Ishikawa (cell line): ENCODE measurements at regions not wholly inside any gene's neighbourhood (a gene's known extent, or its start where the extent isn't known, plus 50 kb on each side); places are given as distances from the start of the nearest gene placed in this dataset.

Source experiments
- CEBPB ChIP-seq: IDR thresholded peaks from 2 replicates; pipeline ENCODE4 v1.6.1; 2012
- CREB1 ChIP-seq: IDR thresholded peaks from 2 replicates; pipeline ENCODE4 v1.6.1; 2012; ENCODE audit warnings: low read depth
- EGR1 ChIP-seq: IDR thresholded peaks from 2 replicates; pipeline ENCODE4 v1.6.1; 2012
- EP300 ChIP-seq: IDR thresholded peaks from 2 replicates; pipeline ENCODE4 v1.6.1; 2012; ENCODE audit warnings: borderline replicate concordance
- FOXM1 ChIP-seq: IDR thresholded peaks from 2 replicates; pipeline ENCODE4 v1.6.1; 2012; ENCODE audit warnings: low read depth, borderline replicate concordance
- NFIC ChIP-seq: IDR thresholded peaks from 2 replicates; pipeline ENCODE4 v1.6.1; 2012
- RAD21 ChIP-seq: IDR thresholded peaks from 2 replicates; pipeline ENCODE4 v1.6.1; 2012; ENCODE audit warnings: low read depth
- REST ChIP-seq: IDR thresholded peaks from 2 replicates; pipeline ENCODE4 v1.6.1; 2012; ENCODE audit warnings: low read depth, mild to moderate bottlenecking
- TAF1 ChIP-seq: IDR thresholded peaks from 2 replicates; pipeline ENCODE4 v1.6.1; 2012; ENCODE audit warnings: low read depth, mild to moderate bottlenecking
- TEAD4 ChIP-seq: IDR thresholded peaks from 2 replicates; pipeline ENCODE4 v1.6.1; 2012
- USF1 ChIP-seq: IDR thresholded peaks from 2 replicates; pipeline ENCODE4 v1.6.1; 2012
- YY1 ChIP-seq: IDR thresholded peaks from 2 replicates; pipeline ENCODE4 v1.6.1; 2012; ENCODE audit warnings: low read depth
- TF ChIP-seq, protein P1 (sequence below): IDR thresholded peaks from 2 replicates; pipeline ENCODE4 v1.6.1; 2012

GRCh38 chr5:112555197-112555596, 136.1 kb upstream of the EPB41L4A start:
- TF ChIP-seq FOXM1 (no peak), USF1 (no peak), TEAD4 (no peak), YY1 (no peak), REST (no peak), NFIC (no peak), RAD21 (no peak), EP300 (no peak), CEBPB (no peak), TAF1 (no peak), EGR1 (no peak), CREB1 (no peak)
- TF ChIP-seq, protein P1, sequence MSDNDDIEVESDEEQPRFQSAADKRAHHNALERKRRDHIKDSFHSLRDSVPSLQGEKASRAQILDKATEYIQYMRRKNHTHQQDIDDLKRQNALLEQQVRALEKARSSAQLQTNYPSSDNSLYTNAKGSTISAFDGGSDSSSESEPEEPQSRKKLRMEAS, result no peak
